Lung (tissue), 11 donors: ENCODE measurements at regions not wholly inside any gene's neighbourhood (a gene's known extent, or its start where the extent isn't known, plus 50 kb on each side); places are given as distances from the start of the nearest gene placed in this dataset.

Experiments
- ATAC-seq: fragments of 200-7000 bp; cut with Tn5 transposase; one replicate; pipeline ENCODE4 v1.9.1; 2020; ENCODE audit warnings: moderate number of reproducible peaks; ENCODE audit not compliant: insufficient read depth, low FRiP score
- DNase-seq, 3 donors: peaks; one replicate each; pipeline ENCODE4 v3.0.0-alpha.2; 2013 to 2017
- H3K27ac ChIP-seq, 2 donors: one replicate each; pipeline ENCODE4 v1.5.1; 2013; ENCODE audit warnings: mild to moderate bottlenecking in 2 of 2, moderate library complexity in 2 of 2, control low read depth in 1 of 2, inconsistent platforms in 1 of 2, low read depth in 1 of 2, low read length in 1 of 2
- H3K27me3 ChIP-seq, 3 donors: one replicate each; pipeline ENCODE4 v1.5.1; 2013; ENCODE audit warnings: low read length in 2 of 3; ENCODE audit not compliant: control insufficient read depth in 3 of 3, insufficient read depth in 3 of 3
- H3K36me3 ChIP-seq, 4 donors: one replicate each; pipeline ENCODE4 v1.5.1; 2013; ENCODE audit warnings: low read length in 4 of 4, mild to moderate bottlenecking in 1 of 4, moderate library complexity in 1 of 4; ENCODE audit not compliant: control insufficient read depth in 4 of 4, insufficient read depth in 4 of 4
- H3K4me1 ChIP-seq, 5 donors: one replicate each; pipeline ENCODE4 v1.5.1; 2013; ENCODE audit warnings: low read length in 5 of 5, mild to moderate bottlenecking in 2 of 5, moderate library complexity in 1 of 5; ENCODE audit not compliant: control insufficient read depth in 5 of 5, insufficient read depth in 5 of 5
- H3K4me3 ChIP-seq: one replicate; pipeline ENCODE4 v1.5.1; 2013; ENCODE audit warnings: mild to moderate bottlenecking, control low read depth, moderate library complexity
- H3K9ac ChIP-seq, 2 donors: one replicate each; pipeline ENCODE4 v1.5.1; 2013; ENCODE audit warnings: low read length in 2 of 2, control low read depth in 1 of 2; ENCODE audit not compliant: insufficient read depth in 1 of 2
- H3K9me3 ChIP-seq, 4 donors: one replicate each; pipeline ENCODE4 v1.5.1; 2013; ENCODE audit warnings: low read length in 3 of 4, mild to moderate bottlenecking in 1 of 4, moderate library complexity in 1 of 4; ENCODE audit not compliant: control insufficient read depth in 4 of 4, insufficient read depth in 3 of 4
- WGBS, 2 donors: extraction: QIAGEN DNeasy Blood & Tissue Kit; methylation state at CpG; one replicate each; pipeline ENCODE4 v1.1.7; 2013; 5-methylcytosine and 5-hydroxymethylcytosine counted together
- TF ChIP-seq, protein P1 (sequence below): IDR thresholded peaks from 2 replicates; pipeline ENCODE4 v1.5.1; 2012; ENCODE audit warnings: mild to moderate bottlenecking; ENCODE audit errors: control extremely low read depth, extremely low read depth
- donor health status: control.
- donor health status: control.
- donor health status: Bipolar disorder and iron deficiency.
- donor health status: healthy.
- donor health status: DM: yes; HTN: yes; CAD: no.

GRCh38 chr13:40120781-40121180 lies 465.3 kb downstream of the COG6 start:
- H3K4me1 ChIP-seq, result peaks cover 0 to 10% (median 0%) of the 10 kb centered on the region in 5 donors
- no peak overlapping the region for H3K27ac ChIP-seq
- no peaks in the 10 kb centered on the region for H3K9me3 ChIP-seq
- TF ChIP-seq, protein P1, sequence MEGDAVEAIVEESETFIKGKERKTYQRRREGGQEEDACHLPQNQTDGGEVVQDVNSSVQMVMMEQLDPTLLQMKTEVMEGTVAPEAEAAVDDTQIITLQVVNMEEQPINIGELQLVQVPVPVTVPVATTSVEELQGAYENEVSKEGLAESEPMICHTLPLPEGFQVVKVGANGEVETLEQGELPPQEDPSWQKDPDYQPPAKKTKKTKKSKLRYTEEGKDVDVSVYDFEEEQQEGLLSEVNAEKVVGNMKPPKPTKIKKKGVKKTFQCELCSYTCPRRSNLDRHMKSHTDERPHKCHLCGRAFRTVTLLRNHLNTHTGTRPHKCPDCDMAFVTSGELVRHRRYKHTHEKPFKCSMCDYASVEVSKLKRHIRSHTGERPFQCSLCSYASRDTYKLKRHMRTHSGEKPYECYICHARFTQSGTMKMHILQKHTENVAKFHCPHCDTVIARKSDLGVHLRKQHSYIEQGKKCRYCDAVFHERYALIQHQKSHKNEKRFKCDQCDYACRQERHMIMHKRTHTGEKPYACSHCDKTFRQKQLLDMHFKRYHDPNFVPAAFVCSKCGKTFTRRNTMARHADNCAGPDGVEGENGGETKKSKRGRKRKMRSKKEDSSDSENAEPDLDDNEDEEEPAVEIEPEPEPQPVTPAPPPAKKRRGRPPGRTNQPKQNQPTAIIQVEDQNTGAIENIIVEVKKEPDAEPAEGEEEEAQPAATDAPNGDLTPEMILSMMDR, result no peak
- DNase-seq (peak in 2 of 3 donors; percentile 14), ATAC-seq (no peak)
- no peak overlapping the region for H3K4me3 ChIP-seq
- H3K9ac ChIP-seq, result no peak overlapping the region
- whole genome bisulfite sequencing, 2 donors, result 81 to 90% methylated on average over 3 to 4 of the region's 4 CpGs
- H3K36me3 ChIP-seq, result no peaks in the 10 kb centered on the region
- no peaks in the 10 kb centered on the region for H3K27me3 ChIP-seq

DNA sequence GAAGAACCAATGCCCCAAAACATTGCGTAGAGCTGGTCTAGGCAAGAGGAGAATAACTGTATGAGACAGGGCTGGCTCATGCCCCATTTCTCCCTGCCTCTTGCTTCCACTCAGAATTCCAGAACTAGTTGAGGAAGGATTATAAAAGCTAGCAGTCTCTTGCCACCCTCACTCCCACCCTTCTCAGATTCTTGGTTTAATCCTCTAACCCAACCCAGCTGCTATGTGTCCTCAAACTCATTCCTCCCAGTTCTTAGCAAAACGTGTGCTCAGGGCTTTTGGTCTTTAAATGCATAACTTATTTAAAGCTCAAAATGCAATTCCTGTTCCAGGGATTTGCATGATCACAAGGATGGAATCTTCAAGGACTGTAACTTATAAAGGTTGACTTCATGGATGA lies 466.3 kb downstream of the COG6 start:
- H3K4me3 ChIP-seq, result no peak overlapping the region
- H3K4me1 ChIP-seq, result peaks cover 0 to 15% (median 0%) of the 10 kb centered on the region in 5 donors
- no peaks in the 10 kb centered on the region for H3K36me3 ChIP-seq
- H3K9ac ChIP-seq, result no peak overlapping the region
- no peak overlapping the region for H3K27ac ChIP-seq
- ATAC-seq (no peak), DNase-seq (no peak)
- 81 to 85% methylated on average over 2 of the region's 2 CpGs for WGBS, 2 donors
- no peaks in the 10 kb centered on the region for H3K27me3 ChIP-seq
- no peaks in the 10 kb centered on the region for H3K9me3 ChIP-seq
- TF ChIP-seq, protein P1, result no peak

DNA sequence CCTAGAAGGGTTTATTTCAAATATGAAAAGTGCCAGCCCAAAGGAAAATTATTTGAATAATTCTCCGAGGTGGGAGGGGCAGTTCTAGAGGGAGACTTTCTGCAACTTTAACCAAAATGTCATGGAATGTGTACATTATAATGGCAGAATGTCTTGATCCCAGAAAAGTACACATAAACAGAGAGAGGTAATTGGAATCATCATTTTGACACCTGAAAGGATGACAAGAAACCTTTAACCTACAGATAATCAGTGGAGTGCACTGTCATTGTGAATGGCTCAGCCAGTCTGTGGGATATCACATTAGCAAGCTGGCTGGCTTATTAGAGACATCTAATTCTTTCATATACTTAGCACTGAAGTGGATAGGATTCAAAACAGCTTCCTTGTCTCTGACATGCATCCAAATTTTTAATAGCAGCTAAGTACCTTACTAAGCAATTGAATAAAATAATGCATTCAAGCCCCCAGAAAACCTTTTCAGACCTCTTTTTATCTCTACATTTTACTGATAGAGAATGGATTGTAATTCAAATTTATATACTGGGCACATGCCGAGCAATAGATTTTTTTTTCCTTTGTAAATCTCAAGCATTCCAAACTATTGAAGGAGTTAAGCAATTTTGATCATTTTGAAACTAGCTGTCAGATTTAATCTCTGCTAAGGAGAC lies 468.6 kb downstream of the COG6 start:
- peaks cover 0 to 3% (median 0%) of the 10 kb centered on the region in 4 donors for H3K9me3 ChIP-seq
- H3K9ac ChIP-seq, result no peak overlapping the region
- TF ChIP-seq, protein P1, result no peak
- DNase-seq (peak in 2 of 3 donors; percentile 10 to 34), ATAC-seq (no peak)
- no peaks in the 10 kb centered on the region for H3K27me3 ChIP-seq
- no peak overlapping the region for H3K4me3 ChIP-seq
- H3K4me1 ChIP-seq, result peaks cover 0 to 15% (median 0%) of the 10 kb centered on the region in 5 donors
- 81 to 87% methylated on average over 2 of the region's 2 CpGs for WGBS, 2 donors
- no peak overlapping the region for H3K27ac ChIP-seq
- H3K36me3 ChIP-seq, result no peaks in the 10 kb centered on the region

- H3K4me1 ChIP-seq, result peaks cover 0 to 15% (median 0%) of the 10 kb centered on the region in 5 donors
- TF ChIP-seq, protein P1, result no peak
- H3K27ac ChIP-seq, result no peak overlapping the region
- 76 to 87% methylated on average over 2 of the region's 2 CpGs for WGBS, 2 donors
- H3K27me3 ChIP-seq, result no peaks in the 10 kb centered on the region
- H3K4me3 ChIP-seq, result no peak overlapping the region
- DNase-seq, result no peak
- H3K36me3 ChIP-seq, result no peaks in the 10 kb centered on the region
- ATAC-seq, result no peak
- no peak overlapping the region for H3K9ac ChIP-seq
- peaks cover 0 to 3% (median 0%) of the 10 kb centered on the region in 4 donors for H3K9me3 ChIP-seq
Measured at GRCh38 chr13:40124633-40125015, 469.2 kb downstream of the COG6 start.
